Activated CD8-positive, alpha-beta T cell treated with anti-CD3 and anti-CD28 coated beads for 36 hours (primary cell): ENCODE measurements at regions not wholly inside any gene's neighbourhood (a gene's known extent, or its start where the extent isn't known, plus 50 kb on each side); places are given as distances from the start of the nearest gene placed in this dataset.
"Not testable (repeated sequence)": the region's sequence is repeated elsewhere in the genome, so short reads cannot be mapped to it uniquely, and the experiment has no call there.

ENCODE experiments used
- ATAC-seq: fragments of 200-7000 bp; cut with Tn5 transposase; one replicate; pipeline ENCODE4 v1.10.0; 2021; ENCODE audit warnings: mild to moderate bottlenecking, moderate library complexity
- CTCF ChIA-PET: fragments of 350-600 bp; sonication (Branson Sonifier 250); formaldehyde crosslinking; loops from one replicate; lab custom pipeline; 2021; ENCODE audit warnings: antibody characterized with exemption; lab: Charles Lee
- POLR2A ChIA-PET: fragments of 350-600 bp; sonication (Branson Sonifier 250); formaldehyde crosslinking; loops from one replicate; lab custom pipeline; 2021; ENCODE audit warnings: antibody characterized with exemption; lab: Charles Lee
- DNase-seq: peaks from one replicate; pipeline ENCODE4 v3.0.0-alpha.2; 2020
- H3K27ac Mint-ChIP-seq: one replicate; pipeline ENCODE4 v1.8.0; 2021; ENCODE audit warnings: mild to moderate bottlenecking, mixed read lengths
- H3K27me3 Mint-ChIP-seq: one replicate; pipeline ENCODE4 v1.8.0; 2021; ENCODE audit warnings: mixed read lengths
- H3K36me3 Mint-ChIP-seq: one replicate; pipeline ENCODE4 v1.8.0; 2021; ENCODE audit warnings: low read depth, mixed read lengths
- H3K4me1 Mint-ChIP-seq: one replicate; pipeline ENCODE4 v1.8.0; 2021; ENCODE audit warnings: low read depth, mixed read lengths
- H3K4me3 Mint-ChIP-seq: one replicate; pipeline ENCODE4 v1.8.0; 2021; ENCODE audit warnings: mild to moderate bottlenecking, moderate library complexity, mixed read lengths
- H3K9me3 Mint-ChIP-seq: one replicate; pipeline ENCODE4 v1.8.0; 2021; ENCODE audit warnings: mixed read lengths
- intact Hi-C: fragments of 100-400 bp; cut with micrococcal nuclease; formaldehyde crosslinking; loops from one replicate; pipeline ENCODE4 v1.10.0; 2022
- TF ChIP-seq, protein P1 (sequence below): fragments of 200-600 bp; IDR thresholded peaks from one replicate; pipeline ENCODE4 v1.8.0; 2022; ENCODE audit warnings: antibody characterized with exemption, mild to moderate bottlenecking

GRCh38 chr10:18822156-18822555 lies 162.9 kb downstream of the ARL5B start:
- POLR2A ChIA-PET: no interaction called here
- H3K27ac Mint-ChIP-seq: no peak overlapping the region
- peak; percentile 3 for DNase-seq

GRCh38 chr10:18829259-18829658 lies 170.0 kb downstream of the ARL5B start:
- peaks cover 3% of the 10 kb centered on the region for H3K9me3 Mint-ChIP-seq
- H3K4me3 Mint-ChIP-seq: no peak overlapping the region
- no peaks in the 10 kb centered on the region for H3K36me3 Mint-ChIP-seq
- CTCF ChIA-PET: no interaction called here
- TF ChIP-seq, protein P1, sequence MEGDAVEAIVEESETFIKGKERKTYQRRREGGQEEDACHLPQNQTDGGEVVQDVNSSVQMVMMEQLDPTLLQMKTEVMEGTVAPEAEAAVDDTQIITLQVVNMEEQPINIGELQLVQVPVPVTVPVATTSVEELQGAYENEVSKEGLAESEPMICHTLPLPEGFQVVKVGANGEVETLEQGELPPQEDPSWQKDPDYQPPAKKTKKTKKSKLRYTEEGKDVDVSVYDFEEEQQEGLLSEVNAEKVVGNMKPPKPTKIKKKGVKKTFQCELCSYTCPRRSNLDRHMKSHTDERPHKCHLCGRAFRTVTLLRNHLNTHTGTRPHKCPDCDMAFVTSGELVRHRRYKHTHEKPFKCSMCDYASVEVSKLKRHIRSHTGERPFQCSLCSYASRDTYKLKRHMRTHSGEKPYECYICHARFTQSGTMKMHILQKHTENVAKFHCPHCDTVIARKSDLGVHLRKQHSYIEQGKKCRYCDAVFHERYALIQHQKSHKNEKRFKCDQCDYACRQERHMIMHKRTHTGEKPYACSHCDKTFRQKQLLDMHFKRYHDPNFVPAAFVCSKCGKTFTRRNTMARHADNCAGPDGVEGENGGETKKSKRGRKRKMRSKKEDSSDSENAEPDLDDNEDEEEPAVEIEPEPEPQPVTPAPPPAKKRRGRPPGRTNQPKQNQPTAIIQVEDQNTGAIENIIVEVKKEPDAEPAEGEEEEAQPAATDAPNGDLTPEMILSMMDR: no peak
- no peaks in the 10 kb centered on the region for H3K4me1 Mint-ChIP-seq
- POLR2A ChIA-PET: no interaction called here
- no peak overlapping the region for H3K27ac Mint-ChIP-seq
- intact Hi-C loops: no loop called here
- ATAC-seq (no peak), DNase-seq (no peak)
- no peaks in the 10 kb centered on the region for H3K27me3 Mint-ChIP-seq

More at GRCh38 chr10:18822156-18822555, 162.9 kb downstream of the ARL5B start:
- intact Hi-C loops: no loop called here
- Mint-ChIP-seq H3K4me3 (no peak overlapping the region), H3K36me3 (no peaks in the 10 kb centered on the region), H3K27me3 (no peaks in the 10 kb centered on the region), H3K9me3 (peaks cover 17% of the 10 kb centered on the region), H3K4me1 (no peaks in the 10 kb centered on the region)
- no peak for ATAC-seq
- CTCF ChIA-PET: no interaction called here
- TF ChIP-seq, protein P1: no peak

GRCh38 chr10:18830277-18830676 lies 171.0 kb downstream of the ARL5B start:
- no peak for ATAC-seq
- no peaks in the 10 kb centered on the region for H3K9me3 Mint-ChIP-seq
- no peak overlapping the region for H3K4me3 Mint-ChIP-seq
- POLR2A ChIA-PET: no interaction called here
- no peaks in the 10 kb centered on the region for H3K27me3 Mint-ChIP-seq
- DNase-seq: no peak
- TF ChIP-seq, protein P1: no peak
- H3K36me3 Mint-ChIP-seq: no peaks in the 10 kb centered on the region
- CTCF ChIA-PET: no interaction called here
- no peaks in the 10 kb centered on the region for H3K4me1 Mint-ChIP-seq
- H3K27ac Mint-ChIP-seq: no peak overlapping the region
- intact Hi-C loops: no loop called here

DNA sequence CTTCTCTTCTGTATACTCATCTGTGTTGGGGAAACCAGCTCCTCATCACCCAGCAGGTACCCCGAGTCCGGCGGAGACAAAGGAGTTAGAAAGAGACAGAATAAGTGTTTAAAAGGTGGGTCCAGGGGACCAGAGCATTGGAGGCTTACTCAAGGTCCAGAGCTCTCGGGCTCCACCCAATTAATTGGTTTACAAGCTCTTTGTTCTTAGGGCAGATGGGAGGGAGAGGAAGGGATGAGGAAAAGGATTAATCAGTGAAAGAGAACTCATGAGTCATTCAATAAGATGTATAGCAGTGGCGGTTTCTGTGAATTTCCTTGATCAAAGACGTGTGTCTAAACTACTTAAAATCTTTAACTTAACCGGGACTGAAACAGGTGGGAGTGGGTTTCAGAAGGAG lies 192.0 kb upstream of the MALRD1 start:
- H3K27ac Mint-ChIP-seq, POLR2A ChIA-PET, H3K4me3 Mint-ChIP-seq, DNase-seq, H3K9me3 Mint-ChIP-seq, H3K27me3 Mint-ChIP-seq, H3K4me1 Mint-ChIP-seq, H3K36me3 Mint-ChIP-seq, intact Hi-C loops, ATAC-seq: not testable (repeated sequence)
- CTCF ChIA-PET: interaction anchor here (0.6 kb wide), 1 partner anchor 36 kb away, joined by 3 read pairs; no protein-coding TSS in a partner anchor

GRCh38 chr10:18859659-18860058 lies 188.9 kb upstream of the MALRD1 start:
- ATAC-seq: no peak
- CTCF ChIA-PET: no interaction called here
- POLR2A ChIA-PET: no interaction called here
- no peak overlapping the region for H3K4me3 Mint-ChIP-seq
- peaks cover 8% of the 10 kb centered on the region for H3K9me3 Mint-ChIP-seq
- no peaks in the 10 kb centered on the region for H3K4me1 Mint-ChIP-seq
- intact Hi-C loops: no loop called here
- DNase-seq: no peak
- no peaks in the 10 kb centered on the region for H3K36me3 Mint-ChIP-seq
- TF ChIP-seq, protein P1: no peak
- H3K27me3 Mint-ChIP-seq: peaks cover 2% of the 10 kb centered on the region
- no peak overlapping the region for H3K27ac Mint-ChIP-seq

DNA sequence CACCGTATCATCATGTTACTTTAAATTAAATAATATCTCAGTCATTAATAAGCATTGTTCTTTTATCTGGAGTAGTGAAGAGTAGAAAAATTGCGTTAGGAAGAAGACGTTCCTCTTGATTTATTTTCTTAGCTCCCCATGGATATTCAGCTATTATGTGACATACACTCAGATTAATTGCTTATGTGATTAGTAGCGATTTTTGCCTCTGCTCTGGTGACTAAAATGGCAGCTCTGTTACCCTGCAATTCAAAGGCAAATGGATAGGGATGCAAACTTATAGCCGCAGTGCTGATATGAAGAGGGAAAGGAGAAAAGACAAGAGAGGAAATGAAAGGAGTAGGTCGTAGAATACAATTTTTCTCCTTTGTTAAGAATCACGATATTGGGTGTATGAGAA lies 188.4 kb upstream of the MALRD1 start:
- H3K9me3 Mint-ChIP-seq: peaks cover 8% of the 10 kb centered on the region
- ChIA-PET CTCF (no interaction called here), POLR2A (no interaction called here)
- TF ChIP-seq, protein P1: no peak
- H3K4me3 Mint-ChIP-seq: no peak overlapping the region
- H3K27ac Mint-ChIP-seq: no peak overlapping the region
- ATAC-seq (no peak), DNase-seq (no peak)
- intact Hi-C loops: no loop called here
- no peaks in the 10 kb centered on the region for H3K36me3 Mint-ChIP-seq
- H3K4me1 Mint-ChIP-seq: no peaks in the 10 kb centered on the region
- peaks cover 2% of the 10 kb centered on the region for H3K27me3 Mint-ChIP-seq
